ENCODE measurements at regions not wholly inside any gene's neighbourhood (a gene's known extent, or its start where the extent isn't known, plus 50 kb on each side); places are given as distances from the start of the nearest gene placed in this dataset.

GRCh38 chr2:226514895-226515294 is 284.7 kb downstream of the IRS1 start:
- no peak for TF ChIP-seq CTCF (IDR thresholded peaks at IDR 0.05; ENCODE audit: low read depth, low read length, missing control alignments)
- H3K4me3 ChIP-seq (replicated peaks; ENCODE audit: low read depth, low read length): no peak overlapping the region
- DNase-seq (ENCODE audit: extremely low read depth, low read depth): no peak

GRCh38 chr2:226511311-226511710 is 288.3 kb downstream of the IRS1 start:
- TF ChIP-seq CTCF (IDR thresholded peaks at IDR 0.05; ENCODE audit: low read depth, low read length, missing control alignments): no peak

GRCh38 chr2:226508683-226509082 is 290.9 kb downstream of the IRS1 start:
- no peak for DNase-seq (ENCODE audit: extremely low read depth, low read depth)
- H3K4me3 ChIP-seq (replicated peaks; ENCODE audit: low read depth, low read length): no peak overlapping the region
- no peak for TF ChIP-seq CTCF (IDR thresholded peaks at IDR 0.05; ENCODE audit: low read depth, low read length, missing control alignments)

More at GRCh38 chr2:226511311-226511710, 288.3 kb downstream of the IRS1 start:
- H3K4me3 ChIP-seq (replicated peaks; ENCODE audit: low read depth, low read length): no peak overlapping the region
- DNase-seq (ENCODE audit: extremely low read depth, low read depth): no peak

GRCh38 chr2:226508005-226508404 is 291.6 kb downstream of the IRS1 start:
- TF ChIP-seq CTCF (IDR thresholded peaks at IDR 0.05; ENCODE audit: low read depth, low read length, missing control alignments): no peak

GRCh38 chr2:226497146-226497909 is 302.3 kb downstream of the IRS1 start:
- DNase-seq (ENCODE audit: extremely low read depth, low read depth): no peak
- no peak for TF ChIP-seq CTCF (IDR thresholded peaks at IDR 0.05; ENCODE audit: low read depth, low read length, missing control alignments)
- H3K4me3 ChIP-seq (replicated peaks; ENCODE audit: low read depth, low read length): no peak overlapping the region

More at GRCh38 chr2:226508005-226508404, 291.6 kb downstream of the IRS1 start:
- no peak overlapping the region for H3K4me3 ChIP-seq (replicated peaks; ENCODE audit: low read depth, low read length)
- DNase-seq (ENCODE audit: extremely low read depth, low read depth): no peak

GRCh38 chr2:226496273-226496550 is 303.4 kb downstream of the IRS1 start:
- DNase-seq (ENCODE audit: extremely low read depth, low read depth): no peak
- no peak for TF ChIP-seq CTCF (IDR thresholded peaks at IDR 0.05; ENCODE audit: low read depth, low read length, missing control alignments)
- H3K4me3 ChIP-seq (replicated peaks; ENCODE audit: low read depth, low read length): no peak overlapping the region

Measured in HFF-Myc (cell line).